DMS114 treated with DMSO at 0.1 percent for 48 hours (cell line): ENCODE measurements at regions not wholly inside any gene's neighbourhood (a gene's known extent, or its start where the extent isn't known, plus 50 kb on each side); places are given as distances from the start of the nearest gene placed in this dataset.
"Not testable (repeated sequence)": the region's sequence is repeated elsewhere in the genome, so short reads cannot be mapped to it uniquely, and the experiment has no call there.

Experiments
- DNase-seq: peaks from one replicate; lab custom pipeline; 2025; ENCODE audit not compliant: unreplicated experiment; lab: John Stamatoyannopoulos, UW

- no peak for DNase-seq
Observed at GRCh38 chr2:106339609-106340008, 128.6 kb downstream of the RGPD3 start.

GRCh38 chr2:106339132-106339531 lies 129.1 kb downstream of the RGPD3 start:
- DNase-seq, result no peak

GRCh38 chr2:106338043-106338442 lies 130.2 kb downstream of the RGPD3 start:
- DNase-seq, result no peak

- DNase-seq, result no peak
Observed at GRCh38 chr2:106336737-106337136, 131.5 kb downstream of the RGPD3 start.

GRCh38 chr2:106336108-106336507 lies 132.1 kb downstream of the RGPD3 start:
- DNase-seq, result no peak

- no peak for DNase-seq
Observed at GRCh38 chr2:106334802-106335201, 133.4 kb downstream of the RGPD3 start.

GRCh38 chr2:106333253-106333873 lies 134.8 kb downstream of the RGPD3 start:
- not testable (repeated sequence) for DNase-seq

- DNase-seq, result no peak
Observed at GRCh38 chr2:106332054-106332453, 136.2 kb downstream of the RGPD3 start.

GRCh38 chr2:106330384-106331261 lies 136.5 kb upstream of the UXS1 start:
- DNase-seq, result not testable (repeated sequence)

GRCh38 chr2:106323337-106324013 lies 129.4 kb upstream of the UXS1 start:
- no peak for DNase-seq

- DNase-seq, result no peak
Observed at GRCh38 chr2:106322281-106322680, 128.2 kb upstream of the UXS1 start.

GRCh38 chr2:106320439-106320838 lies 126.3 kb upstream of the UXS1 start:
- DNase-seq, result not testable (repeated sequence)

- DNase-seq, result no peak
Observed at GRCh38 chr2:106316915-106317314, 122.8 kb upstream of the UXS1 start.

- no peak for DNase-seq
Observed at GRCh38 chr2:106314444-106314843, 120.3 kb upstream of the UXS1 start.

GRCh38 chr2:106311041-106311370 lies 116.9 kb upstream of the UXS1 start:
- DNase-seq, result no peak

GRCh38 chr2:106307860-106308259 lies 113.8 kb upstream of the UXS1 start:
- DNase-seq, result no peak

- no peak for DNase-seq
Observed at GRCh38 chr2:106306387-106306786, 112.3 kb upstream of the UXS1 start.

GRCh38 chr2:106304612-106305184 lies 110.6 kb upstream of the UXS1 start:
- DNase-seq, result no peak

GRCh38 chr2:106299696-106300095 lies 105.6 kb upstream of the UXS1 start:
- no peak for DNase-seq

GRCh38 chr2:106296182-106296815 lies 102.2 kb upstream of the UXS1 start:
- no peak for DNase-seq

- no peak for DNase-seq
Observed at GRCh38 chr2:106294182-106294581, 100.1 kb upstream of the UXS1 start.
